Islet of Langerhans (tissue), 1 donor: ENCODE measurements at regions not wholly inside any gene's neighbourhood (a gene's known extent, or its start where the extent isn't known, plus 50 kb on each side); places are given as distances from the start of the nearest gene placed in this dataset.

Source experiments
- FAIRE-seq: peaks from one replicate; lab custom pipeline; 2011; peaks lifted over from hg19 to GRCh38; lab: Jason Lieb, UNC

- no peak for FAIRE-seq
Measured at GRCh38 chr6:95511404-95511803, 65.9 kb upstream of the MANEA start.

- FAIRE-seq, result no peak
Measured at GRCh38 chr6:95515975-95516374, 61.4 kb upstream of the MANEA start.

- no peak for FAIRE-seq
Measured at GRCh38 chr6:95517004-95517403, 60.3 kb upstream of the MANEA start.

- no peak for FAIRE-seq
Measured at GRCh38 chr6:95517568-95517967, 59.8 kb upstream of the MANEA start.

GRCh38 chr6:95518630-95519227, 58.6 kb upstream of the MANEA start:
- no peak for FAIRE-seq

- no peak for FAIRE-seq
Measured at GRCh38 chr6:95519228-95520037, 57.9 kb upstream of the MANEA start.

GRCh38 chr6:95521181-95521580, 56.2 kb upstream of the MANEA start:
- FAIRE-seq, result no peak
